Esophagus muscularis mucosa (tissue), 4 donors: ENCODE measurements at regions not wholly inside any gene's neighbourhood (a gene's known extent, or its start where the extent isn't known, plus 50 kb on each side); places are given as distances from the start of the nearest gene placed in this dataset.

Source experiments
- DNase-seq: peaks from one replicate; pipeline ENCODE4 v3.0.0-alpha.2; 2017; ENCODE audit errors: extremely low spot score
- H3K27ac ChIP-seq, 4 donors: fragments of 200-600 bp; sonication (generic); replicated peaks in 1 of 4; 1 replicate in 3 of 4; 2 replicates in 1 of 4; pipeline ENCODE4 v1.5.1; 2016 to 2019; ENCODE audit warnings: mild to moderate bottlenecking in 1 of 4
- H3K27me3 ChIP-seq, 4 donors: fragments of 200-600 bp; sonication (generic); one replicate each; pipeline versions ENCODE4 v1.5.1 to v1.6.0; 2016 to 2019
- H3K36me3 ChIP-seq, 4 donors: fragments of 200-600 bp; sonication (generic); one replicate each; pipeline ENCODE4 v1.5.1; 2016 to 2019
- H3K4me1 ChIP-seq, 4 donors: fragments of 200-600 bp; sonication (generic); one replicate each; pipeline ENCODE4 v1.5.1; 2016 to 2019
- H3K4me3 ChIP-seq, 4 donors: fragments of 200-600 bp; sonication (generic); 1 replicate in 2 of 4; 2 replicates in 2 of 4; pipeline ENCODE4 v1.5.1; 2016 to 2019; ENCODE audit warnings: mild to moderate bottlenecking in 4 of 4, moderate library complexity in 1 of 4
- H3K9me3 ChIP-seq, 4 donors: fragments of 200-600 bp; sonication (generic); 1 replicate in 3 of 4; 2 replicates in 1 of 4; pipeline ENCODE4 v1.5.1; 2016 to 2019
- CTCF ChIP-seq, 3 experiments: fragments of 200-600 bp in 2 of 3; fragments of 450-650 bp in 1 of 3; sonication (generic) in 2 of 3; IDR thresholded peaks; one replicate each; pipeline ENCODE4 v1.5.1; 2017 to 2019; ENCODE audit warnings: antibody characterized with exemption in 3 of 3, mild to moderate bottlenecking in 2 of 3, moderate library complexity in 1 of 3
- EP300 ChIP-seq: sonication (generic); formaldehyde crosslinking; IDR thresholded peaks from one replicate; pipeline ENCODE4 v1.6.1; 2017; ENCODE audit warnings: antibody characterized with exemption
- POLR2A ChIP-seq: fragments of 450-650 bp; IDR thresholded peaks from one replicate; pipeline ENCODE4 v1.6.1; 2017; ENCODE audit warnings: antibody characterized with exemption, moderate library complexity, mild to moderate bottlenecking, low read depth
- POLR2AphosphoS5 ChIP-seq, 2 donors: sonication (generic); formaldehyde crosslinking; IDR thresholded peaks; one replicate each; pipeline ENCODE4 v1.6.1; 2017; ENCODE audit warnings: antibody characterized with exemption in 2 of 2
- WGBS: methylation state at CpG from one replicate; pipeline ENCODE4 v1.1.5; 2018; 5-methylcytosine and 5-hydroxymethylcytosine counted together
- intact Hi-C: fragments of 100-400 bp; cut with DNase I; formaldehyde crosslinking; loops from one replicate; pipeline ENCODE4 v1.15.1; 2023

- no peaks in the 10 kb centered on the region for H3K27me3 ChIP-seq
- no peaks in the 10 kb centered on the region for H3K4me1 ChIP-seq
- DNase-seq: no peak
- H3K9me3 ChIP-seq: no peaks in the 10 kb centered on the region
- H3K27ac ChIP-seq: no peak overlapping the region
- no peak overlapping the region for H3K4me3 ChIP-seq
- TF ChIP-seq POLR2A: no peak
- TF ChIP-seq EP300: no peak
- TF ChIP-seq CTCF (IDR thresholded peaks at IDR 0.05): no peak
- TF ChIP-seq POLR2AphosphoS5 (IDR thresholded peaks at IDR 0.05): no peak
- 56% methylated on average over 2 of the region's 2 CpGs for WGBS
- H3K36me3 ChIP-seq: no peaks in the 10 kb centered on the region
- intact Hi-C loops: no loop called here
Measured at GRCh38 chr11:114921697-114922096, 243.4 kb downstream of the NXPE2 start.

- Histone ChIP-seq H3K36me3 (no peaks in the 10 kb centered on the region), H3K27ac (no peak overlapping the region), H3K27me3 (no peaks in the 10 kb centered on the region), H3K4me1 (no peaks in the 10 kb centered on the region), H3K4me3 (no peak overlapping the region), H3K9me3 (no peaks in the 10 kb centered on the region)
- DNase-seq: no peak
- intact Hi-C loops: no loop called here
- TF ChIP-seq POLR2A (no peak), POLR2AphosphoS5 (IDR thresholded peaks at IDR 0.05) (no peak), CTCF (IDR thresholded peaks at IDR 0.05) (no peak)
Measured at GRCh38 chr11:114924042-114924441, 245.7 kb downstream of the NXPE2 start.

GRCh38 chr11:114925591-114925990 is 247.3 kb downstream of the NXPE2 start:
- TF ChIP-seq POLR2AphosphoS5 (IDR thresholded peaks at IDR 0.05) (no peak), POLR2A (no peak), CTCF (IDR thresholded peaks at IDR 0.05) (no peak), EP300 (no peak)
- Histone ChIP-seq H3K27ac (no peak overlapping the region), H3K4me1 (no peaks in the 10 kb centered on the region), H3K27me3 (no peaks in the 10 kb centered on the region), H3K4me3 (no peak overlapping the region), H3K9me3 (no peaks in the 10 kb centered on the region), H3K36me3 (no peaks in the 10 kb centered on the region)
- intact Hi-C loops: no loop called here
- no peak for DNase-seq
- 69% methylated on average over 2 of the region's 2 CpGs for WGBS

GRCh38 chr11:114928260-114928870 is 250.0 kb downstream of the NXPE2 start:
- Histone ChIP-seq H3K27me3 (no peaks in the 10 kb centered on the region), H3K27ac (no peak overlapping the region), H3K4me1 (no peaks in the 10 kb centered on the region), H3K36me3 (no peaks in the 10 kb centered on the region), H3K4me3 (no peak overlapping the region), H3K9me3 (peaks cover 0 to 5% (median 2%) of the 10 kb centered on the region in 4 donors)
- TF ChIP-seq POLR2AphosphoS5 (IDR thresholded peaks at IDR 0.05): no peak
- peak; percentile 45 for DNase-seq
- intact Hi-C loops: no loop called here
- 84% methylated on average over 6 of the region's 6 CpGs for WGBS

- Histone ChIP-seq H3K9me3 (peaks cover 0 to 8% (median 4%) of the 10 kb centered on the region in 4 donors), H3K4me1 (no peaks in the 10 kb centered on the region), H3K36me3 (no peaks in the 10 kb centered on the region), H3K4me3 (no peak overlapping the region), H3K27ac (no peak overlapping the region), H3K27me3 (no peaks in the 10 kb centered on the region)
- DNase-seq: no peak
- intact Hi-C loops: no loop called here
- WGBS: 56% methylated on average over 3 of the region's 9 CpGs
- TF ChIP-seq POLR2A (no peak), POLR2AphosphoS5 (IDR thresholded peaks at IDR 0.05) (no peak), CTCF (IDR thresholded peaks at IDR 0.05) (no peak), EP300 (no peak)
Measured at GRCh38 chr11:114929351-114930000, 251.1 kb downstream of the NXPE2 start.
